Brain microvascular endothelial cell (primary cell): ENCODE measurements at regions not wholly inside any gene's neighbourhood (a gene's known extent, or its start where the extent isn't known, plus 50 kb on each side); places are given as distances from the start of the nearest gene placed in this dataset.

Experiments used
- DNase-seq: peaks from one replicate; pipeline ENCODE4 v3.0.0-alpha.2; 2020
- H3K27ac ChIP-seq: fragments of 250-450 bp; sonication (Bioruptor Pico); 2 replicates; pipeline ENCODE4 v1.5.1; 2020; ENCODE audit warnings: mild to moderate bottlenecking, moderate library complexity
- H3K27me3 ChIP-seq: fragments of 250-450 bp; sonication (Bioruptor Pico); replicated peaks from 2 replicates; pipeline ENCODE4 v1.5.1; 2020; ENCODE audit warnings: mild to moderate bottlenecking
- H3K36me3 ChIP-seq: fragments of 250-450 bp; sonication (Bioruptor Pico); replicated peaks from 2 replicates; pipeline ENCODE4 v1.5.1; 2020; ENCODE audit warnings: mild to moderate bottlenecking
- H3K4me3 ChIP-seq: 2 replicates; pipeline ENCODE4 v1.5.1; 2011; ENCODE audit warnings: low read depth, mild to moderate bottlenecking, control low read depth, low read length, moderate library complexity
- in situ Hi-C: cut with HindIII; loops from 2 replicates; pipeline ENCODE4 v1.10.0; 2017; ENCODE audit warnings: low sequenced_read_pairs, low pct_ligation_motif_present
- TF ChIP-seq, protein P1 (sequence below): IDR thresholded peaks from 2 replicates; pipeline ENCODE4 v1.5.1; 2011; ENCODE audit warnings: low read depth, mild to moderate bottlenecking, moderate library complexity, low read length, control low read depth, inconsistent platforms; ENCODE audit errors: missing control alignments

DNA sequence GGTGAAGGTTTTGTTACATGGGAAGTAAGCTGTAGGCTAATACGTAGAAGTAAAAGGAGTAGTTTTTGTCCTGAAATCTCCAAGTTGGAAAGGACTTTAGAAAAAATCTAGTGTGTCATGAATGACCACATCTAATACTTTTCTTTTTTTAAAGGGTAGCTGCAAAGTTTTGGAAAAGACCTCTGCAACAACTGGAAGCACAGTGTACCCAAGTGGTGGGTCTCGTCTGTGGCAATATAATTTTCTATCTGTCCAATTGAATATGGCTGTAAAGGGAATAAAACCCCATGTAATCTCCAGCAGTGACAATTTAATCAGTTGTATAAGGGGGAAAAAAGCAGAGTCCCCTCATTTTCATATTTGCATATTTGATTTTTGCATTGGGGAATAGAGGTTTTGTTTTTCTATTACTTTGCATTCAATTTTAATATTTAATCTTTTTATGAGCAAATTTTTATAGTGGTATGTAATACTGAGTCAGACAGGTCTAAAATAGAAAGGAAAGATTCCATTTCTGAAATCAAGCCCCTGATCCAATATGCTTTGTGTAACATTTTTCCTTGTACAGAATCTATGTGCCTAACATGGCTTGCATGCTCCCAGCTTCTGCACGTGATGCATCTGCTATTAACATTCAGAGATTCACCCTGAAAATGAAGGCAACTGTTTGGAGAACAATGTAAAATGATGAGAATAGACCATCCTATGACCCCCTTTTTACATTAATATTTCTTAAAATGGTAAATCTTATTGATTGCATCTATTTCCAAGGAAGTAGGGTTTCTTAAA, 531.4 kb downstream of the ZIC1 start:
- Histone ChIP-seq H3K36me3 (no peaks in the 10 kb centered on the region), H3K4me3 (no peak overlapping the region), H3K27me3 (no peaks in the 10 kb centered on the region), H3K27ac (no peak overlapping the region)
- no peak for DNase-seq
- TF ChIP-seq, protein P1, sequence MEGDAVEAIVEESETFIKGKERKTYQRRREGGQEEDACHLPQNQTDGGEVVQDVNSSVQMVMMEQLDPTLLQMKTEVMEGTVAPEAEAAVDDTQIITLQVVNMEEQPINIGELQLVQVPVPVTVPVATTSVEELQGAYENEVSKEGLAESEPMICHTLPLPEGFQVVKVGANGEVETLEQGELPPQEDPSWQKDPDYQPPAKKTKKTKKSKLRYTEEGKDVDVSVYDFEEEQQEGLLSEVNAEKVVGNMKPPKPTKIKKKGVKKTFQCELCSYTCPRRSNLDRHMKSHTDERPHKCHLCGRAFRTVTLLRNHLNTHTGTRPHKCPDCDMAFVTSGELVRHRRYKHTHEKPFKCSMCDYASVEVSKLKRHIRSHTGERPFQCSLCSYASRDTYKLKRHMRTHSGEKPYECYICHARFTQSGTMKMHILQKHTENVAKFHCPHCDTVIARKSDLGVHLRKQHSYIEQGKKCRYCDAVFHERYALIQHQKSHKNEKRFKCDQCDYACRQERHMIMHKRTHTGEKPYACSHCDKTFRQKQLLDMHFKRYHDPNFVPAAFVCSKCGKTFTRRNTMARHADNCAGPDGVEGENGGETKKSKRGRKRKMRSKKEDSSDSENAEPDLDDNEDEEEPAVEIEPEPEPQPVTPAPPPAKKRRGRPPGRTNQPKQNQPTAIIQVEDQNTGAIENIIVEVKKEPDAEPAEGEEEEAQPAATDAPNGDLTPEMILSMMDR, result peak; percentile 19
- in situ Hi-C loops, result no loop called here

GRCh38 chr3:147941969-147942368, 532.8 kb downstream of the ZIC1 start:
- Histone ChIP-seq H3K27ac (no peak overlapping the region), H3K36me3 (no peaks in the 10 kb centered on the region), H3K27me3 (no peaks in the 10 kb centered on the region), H3K4me3 (no peak overlapping the region)
- DNase-seq, result no peak
- in situ Hi-C loops, result no loop called here
- TF ChIP-seq, protein P1, result no peak

DNA sequence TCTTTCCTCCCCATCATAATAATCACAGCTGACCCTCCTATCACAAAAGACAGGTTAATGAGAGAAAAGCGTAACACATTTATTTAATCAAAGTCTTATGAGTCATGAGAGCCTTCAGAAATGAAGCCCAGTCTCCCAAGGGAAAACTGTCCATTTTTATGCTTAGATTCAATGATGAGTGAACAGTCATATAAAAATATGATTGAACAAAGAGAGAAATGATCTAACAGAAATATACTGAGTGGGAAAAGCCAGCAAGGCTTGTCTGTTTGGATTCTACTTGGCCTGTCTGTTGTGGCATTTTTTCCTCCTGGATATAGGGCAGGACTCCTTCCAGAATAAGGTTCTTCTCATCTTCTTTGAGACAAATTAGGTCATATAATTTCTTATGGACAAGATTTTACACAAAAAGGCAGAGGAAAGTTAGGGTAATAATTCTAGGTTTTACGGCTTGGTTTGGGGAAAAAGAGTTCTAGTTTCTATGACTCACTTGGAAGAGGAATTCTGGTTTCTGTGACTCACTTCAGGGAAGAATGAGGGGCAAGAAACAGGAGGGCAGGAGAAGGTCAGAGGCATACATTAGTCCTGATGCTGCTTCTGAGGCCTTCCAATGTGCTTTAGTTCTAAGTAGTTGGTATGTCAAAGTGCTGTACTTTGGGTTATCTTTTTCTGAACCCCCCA, 534.2 kb downstream of the ZIC1 start:
- Histone ChIP-seq H3K27ac (peak overlapping the region; percentile 98), H3K27me3 (no peaks in the 10 kb centered on the region)
- TF ChIP-seq, protein P1, result no peak

GRCh38 chr3:147945968-147946519, 536.9 kb downstream of the ZIC1 start:
- peak; percentile 96 for DNase-seq
- in situ Hi-C loops, result no loop called here

More for the DNA sequence above, 534.2 kb downstream of the ZIC1 start:
- H3K4me3 ChIP-seq, result no peak overlapping the region
- in situ Hi-C loops, result no loop called here
- DNase-seq, result peak; percentile 89
- H3K36me3 ChIP-seq, result no peaks in the 10 kb centered on the region

GRCh38 chr3:147956615-147957014, 547.5 kb downstream of the ZIC1 start:
- DNase-seq, result no peak
- H3K27me3 ChIP-seq, result no peaks in the 10 kb centered on the region
- TF ChIP-seq, protein P1, result no peak
- no peak overlapping the region for H3K4me3 ChIP-seq
- no peak overlapping the region for H3K27ac ChIP-seq
- in situ Hi-C loops, result no loop called here
- H3K36me3 ChIP-seq, result no peaks in the 10 kb centered on the region

More at GRCh38 chr3:147945968-147946519, 536.9 kb downstream of the ZIC1 start:
- Histone ChIP-seq H3K27me3 (no peaks in the 10 kb centered on the region), H3K27ac (peak overlapping the region; percentile 81), H3K4me3 (peak overlapping the region; percentile 24), H3K36me3 (no peaks in the 10 kb centered on the region)
- TF ChIP-seq, protein P1, result peak; percentile 90
